Uterus (tissue), 2 donors: ENCODE measurements at regions not wholly inside any gene's neighbourhood (a gene's known extent, or its start where the extent isn't known, plus 50 kb on each side); places are given as distances from the start of the nearest gene placed in this dataset.

Experiments
- CTCF ChIP-seq, 4 experiments: fragments of 200-600 bp in 2 of 4; fragments of 450-650 bp in 2 of 4; sonication (generic) in 2 of 4; IDR thresholded peaks; one replicate each; pipeline ENCODE4 v1.5.1; 2016 to 2019; ENCODE audit warnings: antibody characterized with exemption in 4 of 4, mild to moderate bottlenecking in 2 of 4, moderate library complexity in 1 of 4
- POLR2A ChIP-seq, 2 donors: fragments of 450-650 bp; IDR thresholded peaks; one replicate each; pipeline ENCODE4 v1.6.1; 2016; ENCODE audit warnings: antibody characterized with exemption in 2 of 2, mild to moderate bottlenecking in 1 of 2, moderate library complexity in 1 of 2

GRCh38 chr15:26069231-26069641 lies 206.1 kb upstream of the ATP10A start:
- no peak for TF ChIP-seq POLR2A (IDR thresholded peaks at IDR 0.05)
- no peak for TF ChIP-seq CTCF (IDR thresholded peaks at IDR 0.05)
